ENCODE measurements at regions not wholly inside any gene's neighbourhood (a gene's known extent, or its start where the extent isn't known, plus 50 kb on each side); places are given as distances from the start of the nearest gene placed in this dataset.

DNA sequence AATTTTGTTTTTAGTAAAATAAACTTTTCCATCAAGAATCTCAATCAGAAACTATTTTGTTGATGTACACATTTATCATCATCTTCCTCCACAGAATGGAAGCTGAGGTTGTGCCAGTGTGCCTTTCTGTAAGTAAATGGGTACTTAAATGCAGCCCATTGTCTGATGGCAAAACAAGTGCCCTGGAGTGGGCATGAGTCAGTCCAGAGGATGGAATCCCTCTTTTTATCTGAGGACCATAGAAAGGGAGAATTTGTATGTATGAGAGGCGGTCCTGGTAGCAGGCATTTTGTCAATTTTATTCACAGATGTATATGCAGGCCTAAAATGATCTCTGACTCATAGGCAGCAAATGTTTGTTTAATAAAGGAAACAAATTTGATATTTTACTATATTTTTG is 102.1 kb upstream of the MAGI2 start:
- Histone ChIP-seq H3K4me1 (no peaks in the 10 kb centered on the region), H3K9me3 (no peaks in the 10 kb centered on the region), H3K36me3 (no peaks in the 10 kb centered on the region), H3K27me3 (no peaks in the 10 kb centered on the region), H3K4me3 (no peak overlapping the region), H3K27ac (no peak overlapping the region)
- intact Hi-C loops (cut with DNase I; ENCODE audit: low total_unique reads), result no loop called here
- WGBS, 5 donors, result 77 to 100% (median 93%) methylated on average over 1 of the region's 1 CpG
- no peak for DNase-seq
- TF ChIP-seq POLR2AphosphoS5 (IDR thresholded peaks at IDR 0.05) (no peak), POLR2A (IDR thresholded peaks at IDR 0.05) (no peak)
- TF ChIP-seq, protein P1, sequence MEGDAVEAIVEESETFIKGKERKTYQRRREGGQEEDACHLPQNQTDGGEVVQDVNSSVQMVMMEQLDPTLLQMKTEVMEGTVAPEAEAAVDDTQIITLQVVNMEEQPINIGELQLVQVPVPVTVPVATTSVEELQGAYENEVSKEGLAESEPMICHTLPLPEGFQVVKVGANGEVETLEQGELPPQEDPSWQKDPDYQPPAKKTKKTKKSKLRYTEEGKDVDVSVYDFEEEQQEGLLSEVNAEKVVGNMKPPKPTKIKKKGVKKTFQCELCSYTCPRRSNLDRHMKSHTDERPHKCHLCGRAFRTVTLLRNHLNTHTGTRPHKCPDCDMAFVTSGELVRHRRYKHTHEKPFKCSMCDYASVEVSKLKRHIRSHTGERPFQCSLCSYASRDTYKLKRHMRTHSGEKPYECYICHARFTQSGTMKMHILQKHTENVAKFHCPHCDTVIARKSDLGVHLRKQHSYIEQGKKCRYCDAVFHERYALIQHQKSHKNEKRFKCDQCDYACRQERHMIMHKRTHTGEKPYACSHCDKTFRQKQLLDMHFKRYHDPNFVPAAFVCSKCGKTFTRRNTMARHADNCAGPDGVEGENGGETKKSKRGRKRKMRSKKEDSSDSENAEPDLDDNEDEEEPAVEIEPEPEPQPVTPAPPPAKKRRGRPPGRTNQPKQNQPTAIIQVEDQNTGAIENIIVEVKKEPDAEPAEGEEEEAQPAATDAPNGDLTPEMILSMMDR (IDR thresholded peaks at IDR 0.05), result no peak

DNA sequence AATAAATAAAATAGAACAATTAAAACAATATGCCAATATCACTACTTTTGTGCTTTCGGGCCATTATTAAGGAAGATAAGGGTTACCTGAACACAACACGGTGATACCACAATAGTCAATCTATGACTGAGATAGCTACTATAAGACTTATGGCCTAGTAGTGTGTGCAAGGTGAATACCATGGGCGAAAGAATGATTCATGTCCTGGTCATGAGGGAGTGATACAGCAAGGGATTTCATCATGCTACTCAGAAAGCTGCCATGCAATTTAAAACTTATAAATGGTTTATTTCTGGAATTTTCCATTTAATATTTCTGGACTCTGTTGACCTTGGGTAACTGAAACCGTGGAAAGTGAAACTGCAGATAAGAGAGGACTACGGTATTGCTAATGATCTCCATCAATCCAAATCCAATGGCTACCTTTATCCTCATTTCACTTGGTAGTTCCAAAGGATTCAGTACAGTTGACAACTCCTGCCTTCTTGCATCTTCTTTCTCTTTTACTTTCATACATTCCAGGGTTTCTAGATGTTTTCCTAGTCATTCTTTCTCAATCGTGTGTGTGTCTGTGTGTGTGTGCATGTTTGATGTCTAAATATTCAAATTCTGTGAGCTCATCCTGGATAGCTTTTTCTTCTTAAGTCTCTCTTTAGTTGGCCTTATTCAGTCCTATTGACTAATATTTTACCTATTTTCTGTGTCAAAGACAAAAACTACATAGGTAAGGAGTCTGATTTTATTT is 100.5 kb upstream of the MAGI2 start:
- no peak overlapping the region for H3K4me3 ChIP-seq
- no peak overlapping the region for H3K27ac ChIP-seq
- intact Hi-C loops (cut with DNase I; ENCODE audit: low total_unique reads), result no loop called here
- 80 to 85% (median 84%) methylated on average over 6 of the region's 6 CpGs for WGBS, 5 donors
- no peaks in the 10 kb centered on the region for H3K36me3 ChIP-seq
- no peak for DNase-seq
- H3K4me1 ChIP-seq, result no peaks in the 10 kb centered on the region
- TF ChIP-seq POLR2A (IDR thresholded peaks at IDR 0.05) (no peak), POLR2AphosphoS5 (IDR thresholded peaks at IDR 0.05) (no peak), EP300 (IDR thresholded peaks at IDR 0.05) (no peak)
- TF ChIP-seq, protein P1 (IDR thresholded peaks at IDR 0.05), result no peak
- no peaks in the 10 kb centered on the region for H3K27me3 ChIP-seq
- no peaks in the 10 kb centered on the region for H3K9me3 ChIP-seq

DNA sequence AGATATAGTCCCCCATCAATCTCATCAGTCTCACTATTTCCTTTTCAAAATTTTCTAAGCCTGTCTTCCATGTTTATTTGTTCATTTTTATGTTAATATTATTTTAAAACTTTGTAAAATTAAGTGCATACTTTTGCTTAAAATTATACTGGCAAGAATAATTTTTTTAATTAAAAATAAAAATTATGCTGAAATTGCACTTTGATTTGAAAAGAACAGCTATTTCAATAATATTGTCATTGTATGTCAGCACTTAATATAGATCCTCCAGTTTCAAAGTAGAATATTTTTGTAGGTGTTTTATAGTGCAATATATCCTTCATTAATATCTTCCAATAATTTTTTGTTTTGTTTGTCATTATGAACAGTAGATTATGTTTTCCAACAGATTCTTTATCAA is 99.0 kb upstream of the MAGI2 start:
- H3K27ac ChIP-seq, result no peak overlapping the region
- intact Hi-C loops (cut with DNase I; ENCODE audit: low total_unique reads), result no loop called here
- TF ChIP-seq, protein P1 (IDR thresholded peaks at IDR 0.05), result no peak
- no peak for TF ChIP-seq EP300 (IDR thresholded peaks at IDR 0.05)
- no peak for TF ChIP-seq POLR2AphosphoS5 (IDR thresholded peaks at IDR 0.05)
- TF ChIP-seq POLR2A (IDR thresholded peaks at IDR 0.05), result no peak
- no peak overlapping the region for H3K4me3 ChIP-seq
- H3K4me1 ChIP-seq, result no peaks in the 10 kb centered on the region
- H3K9me3 ChIP-seq, result no peaks in the 10 kb centered on the region
- H3K36me3 ChIP-seq, result no peaks in the 10 kb centered on the region
- no peak for DNase-seq
- no peaks in the 10 kb centered on the region for H3K27me3 ChIP-seq

DNA sequence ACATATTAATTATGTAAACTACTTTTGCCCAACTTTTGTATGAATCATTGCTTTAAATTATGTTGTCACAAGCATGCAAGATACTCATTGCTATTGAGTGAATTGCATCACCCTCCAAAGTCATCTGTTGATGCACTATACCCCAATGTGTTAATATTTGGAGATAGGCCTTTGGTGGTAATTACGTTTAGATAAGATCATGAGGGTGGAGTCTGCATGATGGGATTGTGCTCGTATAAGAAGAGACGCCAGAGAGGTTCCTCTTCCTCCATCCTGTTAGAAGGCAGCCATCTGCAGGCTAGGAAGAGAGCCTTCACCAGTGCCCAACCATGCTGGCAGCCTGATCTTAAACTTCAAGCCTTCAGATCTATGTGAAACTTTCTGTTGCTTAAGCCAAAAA is 95.3 kb upstream of the MAGI2 start:
- Histone ChIP-seq H3K36me3 (no peaks in the 10 kb centered on the region), H3K9me3 (no peaks in the 10 kb centered on the region), H3K4me3 (no peak overlapping the region), H3K27ac (no peak overlapping the region), H3K27me3 (no peaks in the 10 kb centered on the region), H3K4me1 (no peaks in the 10 kb centered on the region)
- no peak for DNase-seq
- WGBS, 5 donors, result 37 to 48% (median 41%) methylated on average over 3 of the region's 3 CpGs
- TF ChIP-seq POLR2AphosphoS5 (IDR thresholded peaks at IDR 0.05), result no peak
- TF ChIP-seq POLR2A (IDR thresholded peaks at IDR 0.05), result no peak
- TF ChIP-seq EP300 (IDR thresholded peaks at IDR 0.05), result no peak
- TF ChIP-seq, protein P1 (IDR thresholded peaks at IDR 0.05), result no peak
- intact Hi-C loops (cut with DNase I; ENCODE audit: low total_unique reads), result no loop called here

Measured in stomach (tissue), 8 donors.